K562 (cell line): ENCODE measurements at regions not wholly inside any gene's neighbourhood (a gene's known extent, or its start where the extent isn't known, plus 50 kb on each side); places are given as distances from the start of the nearest gene placed in this dataset.

Experiments used
- ATAC-seq: fragments of 200-7000 bp; cut with Tn5 transposase; 3 replicates; pipeline ENCODE4 v1.9.1; 2020; ENCODE audit warnings: moderate library complexity
- BruUV-seq: library from RNA; stranded (reverse); fragments of 400-500 nt; replicated peaks from 2 replicates; lab custom pipeline; 2021; lab: Mats Ljungman, UMichigan
- CTCF ChIA-PET: fragments of 300-600 bp; formaldehyde crosslinking; extraction: SDS; loops from one replicate; lab custom pipeline; 2021; ENCODE audit warnings: low intra/inter-chr PET ratio; lab: Yijun Ruan, JAX
- POLR2A ChIA-PET: fragments of 300-600, 350-650 bp; sonication (Branson Sonifier 250); formaldehyde crosslinking; extraction: SDS; loops from one replicate; lab custom pipeline; 2021; ENCODE audit warnings: antibody characterized with exemption, inconsistent platforms; lab: Yijun Ruan, JAX
- DNase-seq, 4 experiments: peaks; one replicate each; pipeline versions ENCODE4 v3.0.0 to v3.0.0-alpha.2; 2011 to 2018; ENCODE audit warnings: low spot score in 3 of 4, mixed read lengths in 3 of 4; ENCODE audit errors: extremely low read depth in 1 of 4
- FAIRE-seq: peaks from 2 replicates; lab custom pipeline; 2011; peaks lifted over from hg19 to GRCh38; lab: Jason Lieb, UNC
- H2AFZ ChIP-seq: 2 replicates; pipeline ENCODE4 v1.6.0; 2011; ENCODE audit warnings: low read depth, low read length, control low read depth, inconsistent platforms
- H3K27ac ChIP-seq: fragments of 200-600 bp; 3 replicates; pipeline ENCODE4 v1.8.0; 2011; ENCODE audit warnings: low read depth, mild to moderate bottlenecking, control low read depth, inconsistent platforms, low read length, moderate library complexity, mixed read lengths; ENCODE audit errors: extremely low read depth
- H3K27me3 ChIP-seq, 2 experiments: fragments of 300-600 bp in 1 of 2; 2 replicates in 1 of 2; 3 replicates in 1 of 2; pipeline versions ENCODE4 v1.6.0 to v1.8.0; 2011; ENCODE audit warnings: inconsistent platforms in 2 of 2, low read length in 2 of 2, mild to moderate bottlenecking in 1 of 2, mixed read lengths in 1 of 2, moderate library complexity in 1 of 2; ENCODE audit not compliant: control insufficient read depth in 2 of 2, insufficient read depth in 2 of 2
- H3K36me3 ChIP-seq: fragments of 300-600 bp; 3 replicates; pipeline ENCODE4 v1.8.0; 2011; ENCODE audit warnings: mild to moderate bottlenecking, low read length, inconsistent platforms; ENCODE audit not compliant: control insufficient read depth, insufficient read depth
- H3K4me1 ChIP-seq, 2 experiments: fragments of 200-600 bp in 1 of 2; replicated peaks in 1 of 2; 2 replicates in 1 of 2; 3 replicates in 1 of 2; pipeline versions ENCODE4 v1.5.1 to v1.8.0; 2011; ENCODE audit warnings: inconsistent platforms in 2 of 2, low read length in 2 of 2, mild to moderate bottlenecking in 1 of 2, mixed read lengths in 1 of 2, moderate library complexity in 1 of 2; ENCODE audit not compliant: control insufficient read depth in 2 of 2, insufficient read depth in 2 of 2
- H3K4me2 ChIP-seq: 2 replicates; pipeline ENCODE4 v1.6.1; 2011; ENCODE audit warnings: low read length, control low read depth, inconsistent platforms, mixed read lengths; ENCODE audit not compliant: insufficient read depth
- H3K4me3 ChIP-seq: fragments of 200-600 bp; sonication (generic), shearing (Covaris generic); 2 replicates; pipeline ENCODE4 v1.5.1; 2016; ENCODE audit warnings: control low read depth, inconsistent platforms
- H3K79me2 ChIP-seq: fragments of 200-600 bp; 3 replicates; pipeline ENCODE4 v1.8.0; 2011; ENCODE audit warnings: low read length, inconsistent platforms; ENCODE audit not compliant: control insufficient read depth, insufficient read depth
- H3K9ac ChIP-seq, 2 experiments: 2 replicates each; pipeline versions ENCODE4 v1.6.0 to v1.6.1; 2011; ENCODE audit warnings: low read depth in 2 of 2, low read length in 2 of 2, control low read depth in 1 of 2, inconsistent platforms in 1 of 2, mild to moderate bottlenecking in 1 of 2, mixed read lengths in 1 of 2; ENCODE audit not compliant: insufficient read depth in 1 of 2
- H3K9me1 ChIP-seq: one replicate; pipeline ENCODE4 v1.6.0; 2011; ENCODE audit warnings: inconsistent platforms, mild to moderate bottlenecking, low read length, moderate library complexity; ENCODE audit not compliant: control insufficient read depth, insufficient read depth
- H3K9me3 ChIP-seq: replicated peaks from 2 replicates; pipeline ENCODE4 v1.5.1; 2011; ENCODE audit warnings: low read depth, low read length, inconsistent platforms; ENCODE audit not compliant: control insufficient read depth, insufficient read depth
- H4K20me1 ChIP-seq: replicated peaks from 2 replicates; pipeline ENCODE4 v1.6.1; 2011; ENCODE audit warnings: low read length, inconsistent platforms, mixed read lengths; ENCODE audit not compliant: control insufficient read depth, insufficient read depth
- ATF3 ChIP-seq, 2 experiments: fragments of 450-650 bp in 1 of 2; sonication (generic) in 1 of 2; formaldehyde crosslinking in 1 of 2; IDR thresholded peaks in 1 of 2; conservative IDR thresholded peaks in 1 of 2; 2 replicates each; pipeline versions ENCODE4 v1.6.1 to v1.8.1; 2016 to 2023; ENCODE audit warnings: mild to moderate bottlenecking in 2 of 2, moderate library complexity in 2 of 2, inconsistent platforms in 1 of 2, missing genetic modification reagents in 1 of 2
- EWSR1 ChIP-seq: fragments of 450-650 bp; IDR thresholded peaks from 2 replicates; pipeline ENCODE4 v1.6.1; 2018; ENCODE audit warnings: borderline replicate concordance, mild to moderate bottlenecking, low read depth, moderate library complexity; ENCODE audit not compliant: partially characterized antibody
- IRF9 ChIP-seq: fragments of 450-650 bp; IDR thresholded peaks from 2 replicates; pipeline ENCODE4 v1.6.1; 2016; ENCODE audit warnings: missing biosample characterization, missing genetic modification characterization
- KAT2B ChIP-seq: IDR thresholded peaks from one replicate; pipeline ENCODE4 v1.6.1; 2012; ENCODE audit warnings: low read depth, mild to moderate bottlenecking, control low read depth, inconsistent platforms, low read length, moderate library complexity
- PYGO2 ChIP-seq: fragments of 450-650 bp; IDR thresholded peaks from 2 replicates; pipeline ENCODE4 v1.6.1; 2016; ENCODE audit warnings: mild to moderate bottlenecking, missing genetic modification characterization, moderate library complexity, missing compliant biosample characterization
- THRA ChIP-seq: fragments of 450-650 bp; IDR thresholded peaks from 2 replicates; pipeline ENCODE4 v1.6.1; 2017; ENCODE audit warnings: mild to moderate bottlenecking, moderate library complexity
- ZNF41 ChIP-seq: fragments of 250-450 bp; sonication (Bioruptor Pico); conservative IDR thresholded peaks from 2 replicates; pipeline ENCODE4 v1.4.0; 2020; ENCODE audit warnings: mild to moderate bottlenecking
- WGBS: fragments of 100-300 bp; shearing (Covaris generic); methylation state at CpG from one replicate; pipeline ENCODE4 v1.1.6; 2016; ENCODE audit warnings: low coverage, mixed read lengths; ENCODE audit not compliant: insufficient coverage; ENCODE audit errors: missing lambda C conversion rate; 5-methylcytosine and 5-hydroxymethylcytosine counted together
- in situ Hi-C: fragments of 300-500 bp; cut with MboI; formaldehyde crosslinking; loops from 4 replicates; pipeline ENCODE4 v1.15.0; 2018; ENCODE audit warnings: inconsistent platforms, mixed read lengths
- intact Hi-C: fragments of 100-400 bp; cut with micrococcal nuclease; formaldehyde crosslinking; loops from 2 replicates; pipeline ENCODE4 v1.14.2; 2022

GRCh38 chr17:13757871-13758270 lies 156.1 kb upstream of the HS3ST3A1 start (continued):
- TF ChIP-seq THRA: no peak

GRCh38 chr17:13759518-13760335 lies 158.0 kb upstream of the HS3ST3A1 start:
- H3K9me3 ChIP-seq: no peaks in the 10 kb centered on the region
- in situ Hi-C loops (no loop called here), intact Hi-C loops (no loop called here)
- TF ChIP-seq ATF3 (IDR thresholded peaks at IDR 0.05) (no peak), ATF3 (CRISPR knock-in tag; conservative IDR thresholded peaks at IDR 0.05) (no peak), EWSR1 (no peak), KAT2B (no peak), PYGO2 (tag) (no peak), ZNF41 (no peak), IRF9 (tag) (no peak)
- no peak overlapping the region for H3K27ac ChIP-seq
- H3K9ac ChIP-seq: no peak overlapping the region
- H3K4me1 ChIP-seq: no peaks in the 10 kb centered on the region
- no peaks in the 10 kb centered on the region for H3K9me1 ChIP-seq
- no TSS peak for BruUV-seq
- DNase-seq: no peak
- no peak overlapping the region for H3K4me3 ChIP-seq
- no peaks in the 10 kb centered on the region for H3K36me3 ChIP-seq
- no peak for FAIRE-seq
- WGBS: 0% methylated on average over 5 of the region's 6 CpGs
- no peaks in the 10 kb centered on the region for H3K27me3 ChIP-seq
- CTCF ChIA-PET: no interaction called here
- H4K20me1 ChIP-seq: no peaks in the 10 kb centered on the region
- no peak for ATAC-seq
- H2AFZ ChIP-seq: no peak overlapping the region
- no peak overlapping the region for H3K4me2 ChIP-seq
- POLR2A ChIA-PET: no interaction called here
- no peaks in the 10 kb centered on the region for H3K79me2 ChIP-seq
